Mesodermal cell (in vitro differentiated cells): ENCODE measurements at regions not wholly inside any gene's neighbourhood (a gene's known extent, or its start where the extent isn't known, plus 50 kb on each side); places are given as distances from the start of the nearest gene placed in this dataset.
"Not testable (repeated sequence)": the region's sequence is repeated elsewhere in the genome, so short reads cannot be mapped to it uniquely, and the experiment has no call there.

Source experiments
- H3K27ac ChIP-seq: 2 replicates; pipeline ENCODE4 v1.7.0; 2013; ENCODE audit warnings: mild to moderate bottlenecking, low read depth, low read length, moderate library complexity; ENCODE audit not compliant: severe bottlenecking
- H3K36me3 ChIP-seq: 2 replicates; pipeline ENCODE4 v1.7.1; 2013; ENCODE audit warnings: mild to moderate bottlenecking, low read length, moderate library complexity; ENCODE audit not compliant: control insufficient read depth, insufficient read depth
- H3K4me1 ChIP-seq: one replicate; pipeline ENCODE4 v1.7.1; 2013; ENCODE audit warnings: mild to moderate bottlenecking, low read length; ENCODE audit not compliant: insufficient read depth, control insufficient read depth, poor library complexity, severe bottlenecking
- H3K4me3 ChIP-seq: 2 replicates; pipeline ENCODE4 v1.7.0; 2013; ENCODE audit warnings: low read length, control low read depth, mild to moderate bottlenecking; ENCODE audit not compliant: insufficient read depth, poor library complexity, severe bottlenecking; ENCODE audit errors: extremely low read depth
- H3K9me3 ChIP-seq: 2 replicates; pipeline ENCODE4 v1.7.1; 2013; ENCODE audit warnings: mild to moderate bottlenecking, low read length, moderate library complexity; ENCODE audit not compliant: control insufficient read depth
- WGBS, 2 experiments: methylation state at CpG; one replicate each; pipeline ENCODE4 v1.1.5; 2013; ENCODE audit warnings: missing lambda C conversion rate in 2 of 2; ENCODE audit not compliant: insufficient coverage in 2 of 2; 5-methylcytosine and 5-hydroxymethylcytosine counted together

DNA sequence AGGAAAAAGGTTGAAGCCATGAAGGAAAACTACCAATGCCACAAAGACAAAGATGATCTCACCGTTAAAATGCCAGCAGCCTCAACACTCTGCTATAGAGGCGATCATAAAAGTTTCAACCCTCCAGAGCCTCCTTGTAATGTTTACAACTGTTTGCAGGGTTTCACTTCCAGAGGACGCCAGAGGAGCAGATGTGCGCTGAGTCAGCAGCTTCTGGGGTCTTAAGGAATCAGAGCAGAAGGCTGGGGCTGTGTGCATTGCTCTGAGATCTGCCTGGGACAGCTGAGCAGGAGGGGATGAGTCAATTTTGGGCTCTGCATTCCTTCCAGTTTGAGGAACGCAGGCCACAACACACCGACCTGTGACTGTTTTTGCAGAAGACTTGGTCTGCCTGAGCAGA lies 98.3 kb downstream of the TMEM130 start:
- WGBS, 2 experiments = 12 to 21% methylated on average over 5 to 6 of the region's 6 CpGs

DNA sequence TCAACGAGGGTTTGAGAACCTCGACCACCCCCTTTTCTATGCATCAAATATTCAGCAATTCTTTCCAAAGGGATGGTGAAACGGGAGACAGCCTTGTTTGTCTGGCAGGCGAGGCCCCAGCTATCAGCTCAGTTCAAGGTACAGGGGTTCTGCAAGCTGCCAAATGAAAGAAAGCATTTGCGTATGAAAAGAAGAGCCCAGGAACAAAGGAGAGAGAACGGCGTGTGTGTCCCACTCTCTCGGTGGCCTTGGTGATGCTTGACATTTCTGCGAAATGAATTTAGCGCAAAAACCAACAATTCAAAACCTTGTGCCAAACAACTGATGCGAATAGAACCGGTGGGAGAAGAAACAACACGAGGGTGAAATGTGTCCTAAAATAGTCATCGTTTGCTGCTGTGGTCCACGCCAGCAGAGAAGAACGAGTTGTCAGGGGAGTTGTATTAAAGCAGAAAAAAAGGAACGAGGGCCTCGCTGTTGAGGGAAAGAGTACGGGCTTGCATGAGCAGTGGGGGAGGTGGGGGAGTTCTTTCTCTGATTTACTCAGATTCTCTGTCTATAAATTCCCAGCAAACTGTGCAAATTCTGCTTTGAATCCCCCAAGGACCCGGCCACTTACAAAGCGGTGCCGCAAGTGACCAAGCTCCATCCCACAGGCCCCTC lies 97.7 kb downstream of the TMEM130 start:
- Histone ChIP-seq H3K9me3 (no peaks in the 10 kb centered on the region), H3K36me3 (no peaks in the 10 kb centered on the region), H3K4me1 (peaks cover 8% of the 10 kb centered on the region), H3K4me3 (no peak overlapping the region), H3K27ac (peak overlapping the region; percentile 78)
- WGBS, 2 experiments = 26 to 27% methylated on average over 17 to 20 of the region's 22 CpGs

More for the DNA sequence above, 98.3 kb downstream of the TMEM130 start:
- Histone ChIP-seq H3K36me3 (no peaks in the 10 kb centered on the region), H3K4me3 (no peak overlapping the region), H3K9me3 (no peaks in the 10 kb centered on the region), H3K4me1 (peaks cover 8% of the 10 kb centered on the region), H3K27ac (peak overlapping the region; percentile 78)

DNA sequence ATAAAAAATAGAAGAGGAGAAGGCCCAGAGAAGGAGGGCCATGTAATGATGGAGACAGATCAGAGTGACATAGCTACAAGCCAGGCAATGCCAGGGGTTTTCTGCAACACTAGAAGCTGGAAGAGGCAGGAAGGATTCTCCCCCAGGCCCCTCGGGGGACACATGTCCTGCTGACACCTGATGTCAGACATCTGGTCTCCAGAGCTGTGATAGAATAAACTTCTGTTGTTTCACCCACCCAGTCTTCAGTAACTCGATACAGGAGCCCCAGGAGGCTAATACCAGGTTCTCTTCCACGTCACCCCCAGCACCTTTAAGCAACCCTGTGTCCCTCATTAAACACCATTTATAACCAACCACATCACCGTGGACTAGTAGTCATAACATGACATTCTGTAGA lies 94.9 kb downstream of the TMEM130 start:
- Histone ChIP-seq H3K9me3 (no peaks in the 10 kb centered on the region), H3K27ac (no peak overlapping the region), H3K4me3 (no peak overlapping the region), H3K36me3 (no peaks in the 10 kb centered on the region), H3K4me1 (peaks cover 10% of the 10 kb centered on the region)
- WGBS, 2 experiments = 57 to 64% methylated on average over 1 to 3 of the region's 4 CpGs

DNA sequence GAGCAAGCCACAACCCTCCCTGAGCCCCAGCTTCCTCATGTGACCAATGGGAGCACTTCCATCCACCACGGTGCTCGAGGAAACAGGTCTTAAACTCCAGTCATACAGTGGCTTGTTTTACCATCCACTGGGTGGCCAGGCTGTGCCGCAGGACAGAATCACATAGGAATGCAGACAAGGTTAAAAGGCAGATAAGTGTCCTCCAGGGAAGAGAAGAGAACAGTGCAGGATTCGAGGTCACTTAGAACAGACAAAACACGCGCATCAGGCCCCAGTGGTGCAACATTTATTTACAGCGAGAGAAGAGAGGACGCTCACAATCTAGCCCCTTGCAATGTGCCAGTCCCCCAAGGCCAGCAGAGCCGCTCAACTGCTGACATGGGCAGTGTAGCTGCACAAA lies 92.8 kb downstream of the TMEM130 start:
- Histone ChIP-seq H3K4me3 (no peak overlapping the region), H3K9me3 (no peaks in the 10 kb centered on the region), H3K27ac (no peak overlapping the region), H3K4me1 (peaks cover 15% of the 10 kb centered on the region), H3K36me3 (no peaks in the 10 kb centered on the region)
- 83 to 95% methylated on average over 9 of the region's 9 CpGs for WGBS, 2 experiments

DNA sequence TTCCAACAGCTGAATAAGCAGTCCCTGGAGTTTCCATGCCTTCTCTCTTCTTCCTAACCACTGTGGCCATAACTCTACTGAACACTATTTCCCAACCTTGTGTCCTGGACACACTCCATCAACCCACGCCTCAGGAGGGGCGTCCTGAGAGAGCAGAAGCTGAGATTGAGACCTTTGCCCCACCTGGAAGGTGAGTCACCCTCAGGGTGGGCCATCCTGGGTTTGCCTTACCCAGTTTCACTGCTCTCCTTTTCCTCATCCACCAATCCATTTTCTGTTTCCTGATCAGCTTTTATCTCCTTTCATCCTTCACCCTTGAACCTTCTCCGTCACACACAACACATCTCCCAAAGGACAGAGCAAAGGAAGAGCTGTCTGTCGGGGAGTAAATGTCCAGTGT lies 91.4 kb downstream of the TMEM130 start:
- no peaks in the 10 kb centered on the region for H3K36me3 ChIP-seq
- no peak overlapping the region for H3K27ac ChIP-seq
- H3K4me3 ChIP-seq = no peak overlapping the region
- H3K9me3 ChIP-seq = no peaks in the 10 kb centered on the region
- 95 to 98% methylated on average over 3 to 4 of the region's 4 CpGs for WGBS, 2 experiments
- peaks cover 10% of the 10 kb centered on the region for H3K4me1 ChIP-seq

DNA sequence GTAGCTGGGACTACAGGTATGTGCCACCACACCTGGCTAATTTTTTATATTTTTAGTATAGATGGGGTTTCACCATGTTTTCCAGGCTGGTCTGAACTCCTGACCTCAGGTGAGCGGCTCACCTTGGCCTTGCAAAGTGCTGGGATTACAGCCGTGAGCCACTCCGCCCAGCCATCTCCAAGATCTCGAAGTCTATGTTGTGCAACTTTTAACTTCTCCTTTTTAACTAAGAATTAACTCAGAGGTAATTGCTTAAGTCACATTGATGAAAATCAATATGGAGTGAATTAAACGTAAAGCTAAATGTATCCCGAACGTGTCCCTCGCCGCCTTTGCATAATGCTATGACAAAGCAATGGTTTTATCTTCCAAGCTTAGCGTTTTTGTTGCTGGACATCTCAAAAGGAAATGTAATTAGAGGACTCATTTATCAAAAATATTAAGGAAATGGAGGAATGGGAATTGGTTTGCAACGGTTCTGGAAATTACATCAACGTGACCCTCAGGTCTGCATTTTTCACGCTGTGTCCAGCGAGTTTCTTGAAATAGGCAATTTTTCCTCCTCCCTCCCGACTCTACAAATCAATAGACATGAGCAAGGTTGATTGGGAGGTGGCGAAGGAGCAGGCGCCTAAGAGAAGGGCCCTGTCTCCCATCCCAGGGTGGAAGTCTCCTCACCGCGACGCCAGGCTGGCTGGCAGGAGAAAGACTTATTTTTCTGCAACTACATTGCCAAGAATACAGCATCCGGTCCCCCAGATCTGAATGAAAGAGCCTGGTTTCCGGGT lies 89.8 kb downstream of the TMEM130 start:
- WGBS, 2 experiments = 95 to 97% methylated on average over 11 to 12 of the region's 22 CpGs
- Histone ChIP-seq H3K4me1 (peaks cover 10% of the 10 kb centered on the region), H3K27ac (no peak overlapping the region), H3K36me3 (no peaks in the 10 kb centered on the region), H3K9me3 (no peaks in the 10 kb centered on the region), H3K4me3 (no peak overlapping the region)

DNA sequence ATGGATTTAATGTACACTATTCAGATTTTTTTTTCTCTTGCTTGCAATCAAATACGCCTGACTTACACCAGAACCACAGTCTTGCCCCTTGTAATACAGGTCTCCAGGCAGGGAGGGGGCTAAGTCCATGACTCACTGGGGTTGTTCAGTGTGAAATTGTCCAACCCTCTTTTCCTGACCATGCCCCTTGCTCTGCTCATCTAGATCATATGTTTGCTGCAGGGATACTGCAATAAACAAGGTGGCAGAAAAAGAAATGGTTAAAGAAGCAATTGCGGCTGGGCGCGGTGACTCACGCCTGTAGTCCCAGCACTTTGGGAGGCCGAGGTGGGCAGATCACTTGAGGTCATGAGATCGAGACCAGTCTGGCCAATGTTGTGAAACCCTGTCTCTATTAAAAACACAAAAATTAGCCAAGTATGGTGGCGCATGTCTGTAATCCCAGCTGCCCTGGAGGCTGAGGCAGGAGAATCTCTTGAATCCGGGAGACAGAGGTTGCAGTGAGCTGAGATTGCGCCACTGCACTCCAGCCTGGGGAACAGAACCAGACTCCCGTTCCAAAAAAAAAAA lies 85.5 kb downstream of the TMEM130 start:
- Histone ChIP-seq H3K4me3 (no peak overlapping the region), H3K27ac (no peak overlapping the region), H3K9me3 (no peaks in the 10 kb centered on the region), H3K36me3 (no peaks in the 10 kb centered on the region), H3K4me1 (peaks cover 10% of the 10 kb centered on the region)
- WGBS, 2 experiments = 93 to 94% methylated on average over 10 to 11 of the region's 11 CpGs

DNA sequence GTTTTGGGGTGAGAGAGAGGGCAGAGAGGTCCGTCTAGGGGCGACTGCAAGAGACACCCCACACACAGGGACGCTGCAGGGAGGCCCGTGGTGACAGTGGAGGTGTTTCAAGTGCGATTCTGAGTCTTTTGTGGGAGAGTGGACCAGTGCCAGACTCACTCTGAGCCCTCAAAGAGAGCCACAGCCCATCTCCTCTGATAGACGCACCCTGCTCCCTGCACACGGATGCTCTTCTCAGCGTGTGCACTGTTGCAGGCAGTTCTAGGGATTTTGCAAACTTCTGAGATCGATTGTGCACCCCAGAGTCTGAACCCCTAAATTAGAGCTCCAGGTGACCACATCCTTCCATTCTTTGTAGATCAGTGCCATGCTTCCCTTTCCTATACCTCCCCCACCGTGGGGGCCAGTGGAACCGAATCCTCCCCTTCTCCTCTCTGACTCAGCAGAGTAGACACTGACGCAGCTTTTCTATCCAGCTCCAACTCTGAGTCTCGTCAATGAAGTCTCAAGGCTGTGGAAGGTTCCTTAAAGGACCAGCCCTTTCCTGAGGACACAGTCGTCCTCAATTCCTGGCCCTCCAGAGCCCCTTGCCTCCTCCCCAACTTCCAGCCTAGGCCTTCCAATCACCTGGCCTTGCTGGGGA lies 83.8 kb downstream of the TMEM130 start:
- Histone ChIP-seq H3K4me1 (no peaks in the 10 kb centered on the region), H3K36me3 (no peaks in the 10 kb centered on the region), H3K9me3 (no peaks in the 10 kb centered on the region), H3K27ac (no peak overlapping the region), H3K4me3 (no peak overlapping the region)
- WGBS, 2 experiments = 93% methylated on average over 11 to 12 of the region's 14 CpGs

DNA sequence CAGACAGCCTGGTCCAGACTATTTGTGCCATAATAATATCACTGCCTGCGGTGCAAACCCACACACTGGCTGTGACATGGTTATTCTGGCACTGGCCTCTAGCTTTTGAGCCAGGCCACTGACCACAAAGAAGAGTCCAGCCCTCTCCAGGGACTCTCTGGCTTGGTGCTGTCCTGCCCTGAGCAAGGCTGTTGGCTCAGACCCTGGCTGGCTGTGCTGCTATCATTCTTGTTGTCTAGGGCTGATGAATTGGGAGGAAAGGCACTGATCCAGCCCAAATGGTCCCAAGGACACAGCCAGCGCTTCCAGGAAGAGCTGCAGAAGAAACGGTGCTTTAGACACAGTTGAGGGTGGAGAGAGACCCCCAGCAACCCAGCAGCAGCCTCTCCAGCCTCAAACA lies 80.8 kb downstream of the TMEM130 start:
- no peaks in the 10 kb centered on the region for H3K36me3 ChIP-seq
- WGBS, 2 experiments = 69 to 76% methylated on average over 3 of the region's 3 CpGs
- H3K27ac ChIP-seq = no peak overlapping the region
- no peak overlapping the region for H3K4me3 ChIP-seq
- no peaks in the 10 kb centered on the region for H3K4me1 ChIP-seq
- no peaks in the 10 kb centered on the region for H3K9me3 ChIP-seq

DNA sequence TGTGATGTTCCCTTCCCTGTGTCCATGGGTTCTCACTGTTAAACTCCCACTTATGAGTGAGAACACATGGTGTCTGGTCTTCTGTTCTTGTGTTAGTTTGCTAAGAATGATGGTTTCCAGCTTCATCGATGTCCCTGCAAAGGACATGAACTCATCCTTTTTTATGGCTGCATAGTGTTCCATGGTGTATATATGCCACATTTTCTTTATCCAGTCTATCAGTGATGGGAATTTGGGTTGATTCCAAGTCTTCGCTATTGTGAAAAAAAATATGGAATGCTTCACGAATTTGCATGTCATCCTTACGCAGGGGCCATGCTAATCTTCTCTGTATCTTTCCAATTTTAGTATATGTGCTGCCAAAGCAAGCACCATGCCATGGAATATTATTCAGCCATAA lies 75.4 kb downstream of the TMEM130 start:
- H3K9me3 ChIP-seq, H3K36me3 ChIP-seq, H3K27ac ChIP-seq, H3K4me3 ChIP-seq, H3K4me1 ChIP-seq: not testable (repeated sequence)
- WGBS, 2 experiments = 93% methylated on average over 3 of the region's 4 CpGs; no CpG with 5 or more reads in 1 of the 2 experiments
